GM21576 (cell line): ENCODE measurements at regions not wholly inside any gene's neighbourhood (a gene's known extent, or its start where the extent isn't known, plus 50 kb on each side); places are given as distances from the start of the nearest gene placed in this dataset.
"Not testable (repeated sequence)": the region's sequence is repeated elsewhere in the genome, so short reads cannot be mapped to it uniquely, and the experiment has no call there.

Source experiments
- ATAC-seq: cut with Tn5 transposase; IDR thresholded peaks from one replicate; pipeline ENCODE4 v1.9.1; 2021; ENCODE audit warnings: mild to moderate bottlenecking, moderate library complexity; ENCODE audit not compliant: unreplicated experiment

DNA sequence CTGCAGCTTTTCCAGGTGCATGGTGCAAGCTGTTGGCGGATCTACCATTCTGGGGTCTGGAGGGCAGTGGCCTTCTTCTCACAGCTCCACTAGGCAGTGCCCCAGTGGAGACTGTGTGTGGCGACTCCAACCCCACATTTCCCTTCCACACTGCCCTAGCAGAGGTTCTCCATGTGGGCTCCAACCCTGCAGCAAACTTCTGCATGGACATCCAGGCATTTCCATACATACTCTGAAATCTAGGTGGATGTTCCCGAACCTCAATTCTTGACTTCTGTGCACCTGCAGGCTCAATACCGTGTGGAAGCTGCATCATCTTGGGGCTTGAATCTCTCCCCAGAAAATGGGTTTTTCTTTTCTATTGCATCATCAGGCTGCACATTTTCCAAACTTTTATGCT is 160.2 kb upstream of the DYRK2 start:
- ATAC-seq = not testable (repeated sequence)

- no peak for ATAC-seq
Measured at GRCh38 chr12:67489007-67489406, 159.5 kb upstream of the DYRK2 start.

DNA sequence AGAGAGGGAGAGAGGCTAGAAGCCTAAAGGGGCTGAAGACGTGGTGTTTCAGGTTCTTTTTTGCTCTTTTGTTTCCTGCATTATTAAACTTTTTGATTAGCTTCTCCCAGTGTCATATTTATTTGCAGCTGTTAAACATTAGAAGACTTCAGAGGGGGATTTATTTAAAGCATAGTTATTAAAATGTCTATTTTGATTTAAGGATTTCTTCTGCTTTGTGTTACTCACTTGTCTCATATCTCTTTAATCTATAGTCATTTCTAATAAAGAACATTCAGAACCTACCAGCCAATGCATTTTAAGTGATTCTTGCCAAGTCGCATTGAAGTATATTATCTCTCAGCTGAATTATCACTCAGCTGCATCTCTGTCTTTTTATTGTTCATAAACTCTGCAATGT is 152.0 kb upstream of the DYRK2 start:
- ATAC-seq = no peak

- ATAC-seq = no peak
Measured at GRCh38 chr12:67498991-67499390, 149.6 kb upstream of the DYRK2 start.

- ATAC-seq = no peak
Measured at GRCh38 chr12:67501362-67501761, 147.2 kb upstream of the DYRK2 start.

DNA sequence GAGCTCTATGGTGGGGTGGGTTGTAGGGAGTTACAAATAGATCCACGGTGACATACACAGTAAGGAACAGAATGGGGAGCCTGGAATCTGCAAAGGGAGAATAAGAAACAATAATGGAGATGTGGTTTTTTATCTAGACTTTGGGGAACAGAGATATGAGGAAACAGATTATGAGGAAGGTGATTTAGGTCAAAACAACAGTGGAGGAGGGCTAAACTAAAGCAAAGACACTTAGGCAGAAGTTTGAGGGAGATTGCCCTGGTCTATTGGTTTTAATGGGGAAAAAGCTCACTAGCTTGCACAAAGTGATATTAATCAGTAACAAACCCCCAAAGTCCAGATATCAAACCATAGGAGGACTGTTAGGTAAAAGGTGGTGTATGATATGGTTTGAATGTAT is 144.5 kb upstream of the DYRK2 start:
- ATAC-seq = no peak

GRCh38 chr12:67506739-67507138 is 141.8 kb upstream of the DYRK2 start:
- ATAC-seq = no peak

- no peak for ATAC-seq
Measured at GRCh38 chr12:67508830-67509229, 139.7 kb upstream of the DYRK2 start.

DNA sequence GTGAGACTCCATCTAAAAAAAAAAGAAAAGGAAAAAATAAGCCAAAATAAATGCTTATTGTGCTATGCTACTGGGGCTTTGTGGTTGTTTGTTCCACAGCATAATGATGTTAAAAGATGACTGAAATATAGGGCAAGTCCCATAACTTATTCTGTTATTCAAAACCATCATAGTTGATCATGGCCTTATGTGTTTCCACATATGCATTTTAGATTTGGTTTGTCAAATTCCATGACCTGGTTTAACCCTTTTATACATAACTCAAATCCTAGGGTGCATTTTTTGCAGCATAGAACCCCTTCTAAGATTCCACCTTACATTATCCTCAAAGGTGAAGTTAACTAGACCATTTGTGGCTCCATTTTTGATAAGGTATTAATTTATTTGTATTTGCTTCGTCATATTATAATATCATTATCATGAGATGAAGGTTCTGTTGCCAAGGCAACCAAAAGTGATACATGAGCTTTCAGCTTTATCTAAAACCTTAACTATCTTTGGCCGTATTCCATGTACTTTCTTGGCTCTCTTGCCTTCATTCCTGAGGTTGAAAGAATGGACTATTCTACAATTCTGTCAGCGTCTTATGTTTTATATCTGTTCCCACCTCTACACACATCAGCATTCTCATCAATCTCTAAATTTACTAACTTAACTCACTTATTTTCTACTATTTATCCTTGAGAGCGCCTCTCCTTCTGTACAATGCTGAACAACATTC is 138.7 kb upstream of the DYRK2 start:
- ATAC-seq = no peak

DNA sequence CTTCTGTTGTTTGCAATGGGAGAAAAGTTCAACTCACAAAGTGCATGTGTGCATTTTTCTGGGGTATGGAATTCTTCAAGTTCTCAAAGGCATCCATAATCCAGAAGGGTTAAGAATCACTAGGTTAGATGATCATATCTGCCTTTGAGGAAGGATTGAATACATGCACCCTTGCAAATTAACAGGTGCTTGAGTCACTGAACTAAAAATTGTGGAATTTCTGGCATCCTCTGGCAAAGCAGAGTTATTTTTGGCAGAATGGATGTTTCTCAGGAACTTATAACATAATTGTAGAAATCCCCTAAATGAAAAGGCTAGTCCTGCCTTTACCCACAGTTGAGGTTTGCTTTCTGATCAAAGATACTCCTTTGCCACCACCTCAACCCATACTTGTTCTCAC is 136.5 kb upstream of the DYRK2 start:
- ATAC-seq = no peak

GRCh38 chr12:67514502-67514901 is 134.0 kb upstream of the DYRK2 start:
- no peak for ATAC-seq

- ATAC-seq = peak; percentile 99
Measured at GRCh38 chr12:67515679-67516340, 132.7 kb upstream of the DYRK2 start.

DNA sequence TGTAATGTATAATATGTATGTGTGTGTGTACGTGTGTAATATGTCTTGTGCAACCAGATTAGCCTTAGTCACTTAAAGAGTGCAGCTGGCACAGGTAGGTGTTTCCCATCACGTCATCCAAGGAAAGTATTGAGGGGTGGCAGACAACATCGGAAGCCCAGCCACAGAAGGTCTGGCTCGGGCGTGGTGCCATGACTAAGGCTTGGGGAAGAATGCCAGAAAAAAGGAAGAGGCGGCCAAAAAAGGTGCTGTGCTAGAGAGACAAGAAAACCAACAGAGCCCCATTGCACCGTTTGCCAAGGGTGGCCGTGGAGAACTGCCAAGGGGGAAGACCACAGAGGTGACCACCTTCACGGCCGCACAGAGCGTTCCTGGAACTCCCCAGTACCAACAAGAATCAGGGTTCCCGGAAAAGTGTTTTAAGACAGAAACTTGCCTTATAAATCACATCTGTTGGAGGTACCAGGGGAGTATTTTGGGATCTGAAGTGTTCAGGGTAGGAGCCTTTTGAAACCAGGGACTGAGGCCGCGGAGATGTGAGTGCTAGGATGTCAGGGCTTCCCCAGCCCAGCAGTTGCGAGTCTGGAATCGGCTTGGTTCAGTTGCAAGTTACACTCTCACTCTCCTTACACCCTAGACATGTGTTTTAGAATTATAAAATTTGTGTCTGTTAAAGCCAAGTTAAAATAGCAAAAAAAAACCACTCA is 131.2 kb upstream of the DYRK2 start:
- ATAC-seq = no peak

DNA sequence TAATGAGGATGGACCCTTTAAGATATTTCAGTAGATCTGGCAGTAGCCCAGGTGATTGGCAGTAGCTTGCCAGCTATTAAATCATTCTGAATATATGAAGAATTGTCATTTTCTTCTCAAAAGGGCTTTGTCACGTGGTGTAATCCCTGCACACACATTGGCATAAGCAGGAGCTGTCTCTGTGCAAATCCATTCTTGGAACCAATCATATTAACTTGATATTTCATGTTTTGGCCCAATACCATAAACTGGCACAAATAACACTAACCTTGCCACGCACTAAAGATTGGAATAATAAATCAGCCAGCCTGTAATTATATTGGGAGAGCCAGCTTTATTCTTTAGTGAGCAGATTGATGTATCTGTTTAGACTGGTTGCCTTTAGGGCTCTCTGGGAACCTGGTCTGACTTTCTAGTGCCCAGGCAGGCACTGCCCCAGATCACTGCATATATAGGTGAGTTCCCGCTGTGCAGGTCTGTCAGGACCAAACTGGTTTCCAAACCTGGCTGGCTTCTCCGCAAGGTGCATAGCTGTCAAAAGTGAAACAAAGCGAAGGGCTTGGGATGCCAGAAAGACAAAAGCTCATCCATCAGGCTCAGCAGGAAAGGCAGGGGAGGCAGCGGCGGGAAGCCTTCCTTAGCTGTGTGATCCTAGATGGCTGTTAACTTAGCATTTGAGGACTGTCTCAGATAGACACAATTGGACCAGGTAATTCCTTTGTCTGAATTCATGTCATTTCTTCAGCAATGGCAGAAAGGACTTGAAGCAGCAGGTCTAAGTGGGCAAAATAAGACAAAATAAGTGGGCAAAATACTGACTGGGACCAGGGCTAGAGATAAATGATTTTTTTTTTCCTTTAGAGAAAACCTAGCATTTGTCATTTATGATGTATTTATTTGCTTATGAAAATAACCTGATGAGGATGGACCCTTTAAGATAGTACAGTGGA is 128.8 kb upstream of the DYRK2 start:
- no peak for ATAC-seq

DNA sequence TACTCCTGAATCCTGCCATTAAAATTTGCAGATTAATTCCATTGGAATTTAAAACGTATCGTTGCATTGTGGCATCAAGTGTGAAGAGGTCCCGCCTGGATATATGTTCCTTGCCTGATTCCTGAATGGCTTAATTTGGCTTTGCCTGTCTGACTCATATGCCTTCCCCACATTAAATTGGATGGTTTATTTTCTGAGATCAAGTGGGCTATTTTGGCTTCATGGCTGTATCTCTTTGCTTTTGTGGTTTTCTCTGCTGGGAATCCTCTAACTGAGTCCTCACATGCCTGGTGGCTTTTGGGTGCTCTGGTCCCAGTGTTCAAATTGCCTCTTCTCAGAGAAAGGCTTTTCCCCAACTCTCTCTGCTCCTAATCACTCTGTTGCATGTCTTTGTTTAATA is 127.9 kb upstream of the DYRK2 start:
- no peak for ATAC-seq

GRCh38 chr12:67522222-67522621 is 126.3 kb upstream of the DYRK2 start:
- ATAC-seq = no peak

GRCh38 chr12:67523538-67523937 is 125.0 kb upstream of the DYRK2 start:
- ATAC-seq = no peak

- ATAC-seq = no peak
Measured at GRCh38 chr12:67524861-67525616, 123.5 kb upstream of the DYRK2 start.

GRCh38 chr12:67525617-67525884 is 123.0 kb upstream of the DYRK2 start:
- no peak for ATAC-seq

GRCh38 chr12:67526129-67526528 is 122.4 kb upstream of the DYRK2 start:
- no peak for ATAC-seq

DNA sequence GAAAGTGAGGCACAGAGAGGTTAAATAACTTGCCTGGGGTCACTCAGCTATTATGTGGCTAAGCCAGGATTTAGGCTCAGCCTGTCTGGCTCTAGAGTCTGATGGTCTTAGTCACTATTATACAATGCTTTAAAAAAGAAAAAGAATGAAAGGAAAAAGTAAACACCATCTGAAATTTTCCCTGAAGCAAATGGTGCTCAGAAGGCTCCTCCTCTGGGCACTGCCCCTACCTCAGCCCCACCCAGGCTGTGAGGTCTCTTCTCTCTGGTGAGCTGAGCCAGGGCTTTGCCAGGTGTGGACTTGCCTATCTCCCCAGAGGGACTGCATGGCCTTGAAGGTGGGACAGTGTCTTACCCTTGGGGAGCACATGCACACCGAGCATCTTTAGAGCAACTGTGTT is 117.5 kb upstream of the DYRK2 start:
- no peak for ATAC-seq
